ENCODE measurements at regions not wholly inside any gene's neighbourhood (a gene's known extent, or its start where the extent isn't known, plus 50 kb on each side); places are given as distances from the start of the nearest gene placed in this dataset.
"Not testable (repeated sequence)": the region's sequence is repeated elsewhere in the genome, so short reads cannot be mapped to it uniquely, and the experiment has no call there.

DNA sequence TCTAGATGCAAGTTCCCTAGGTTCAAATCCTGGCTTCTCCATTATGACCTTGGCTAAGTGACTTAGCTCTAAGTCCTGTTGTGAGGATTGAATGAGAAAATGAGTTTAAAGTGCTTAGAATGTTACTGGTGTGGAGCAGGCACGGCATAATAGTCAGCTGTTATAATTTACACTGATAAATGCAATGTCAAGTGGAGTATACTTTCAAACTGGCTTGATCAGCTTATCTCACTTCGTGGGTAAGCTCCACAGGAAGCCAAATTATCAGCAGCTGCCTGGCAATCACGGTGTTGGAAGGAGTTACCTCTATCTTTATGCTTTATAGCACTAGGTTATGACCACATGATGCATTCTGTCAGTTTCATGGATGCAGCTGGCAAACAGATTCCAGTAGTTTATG lies 272.8 kb downstream of the OLFM4 start:
- no peak for DNase-seq

DNA sequence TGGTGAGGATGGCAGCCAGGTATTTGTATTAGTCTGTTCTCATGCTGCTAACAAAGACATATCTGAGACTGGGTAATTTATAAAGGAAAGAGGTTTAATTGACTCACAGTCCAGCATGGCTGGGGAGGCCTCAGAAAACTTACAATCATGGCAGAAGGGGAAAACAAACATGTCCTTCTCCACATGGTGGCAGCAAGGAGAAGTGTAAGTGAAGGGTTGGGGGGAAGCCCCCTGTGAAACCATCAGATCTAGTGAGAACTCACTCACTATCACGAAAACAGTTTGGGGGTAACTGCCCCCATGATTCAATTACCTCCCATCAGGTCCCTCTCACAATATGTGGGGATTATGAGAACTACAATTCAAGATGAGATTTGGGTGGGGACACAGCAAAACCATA lies 276.8 kb downstream of the OLFM4 start:
- DNase-seq, result not testable (repeated sequence)

DNA sequence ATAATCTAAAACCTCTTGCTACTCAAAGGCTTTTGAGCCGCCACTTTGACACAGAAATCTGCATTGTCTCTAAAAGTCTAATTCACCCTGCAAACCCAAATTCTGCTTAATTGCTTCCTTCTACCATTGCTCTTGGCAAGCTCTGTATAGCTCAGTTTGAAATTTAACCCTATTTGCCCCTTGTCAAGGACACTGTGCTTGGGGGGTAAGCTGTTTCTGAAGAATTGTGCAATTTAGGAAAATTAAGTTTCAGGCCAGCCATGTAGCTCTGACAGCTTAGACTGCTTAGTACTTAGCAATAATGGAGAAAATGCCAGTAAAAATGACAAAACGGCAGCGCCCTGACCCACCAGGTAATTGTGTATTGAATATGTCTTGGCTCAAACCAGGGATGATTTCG lies 282.2 kb downstream of the OLFM4 start:
- DNase-seq, result no peak

DNA sequence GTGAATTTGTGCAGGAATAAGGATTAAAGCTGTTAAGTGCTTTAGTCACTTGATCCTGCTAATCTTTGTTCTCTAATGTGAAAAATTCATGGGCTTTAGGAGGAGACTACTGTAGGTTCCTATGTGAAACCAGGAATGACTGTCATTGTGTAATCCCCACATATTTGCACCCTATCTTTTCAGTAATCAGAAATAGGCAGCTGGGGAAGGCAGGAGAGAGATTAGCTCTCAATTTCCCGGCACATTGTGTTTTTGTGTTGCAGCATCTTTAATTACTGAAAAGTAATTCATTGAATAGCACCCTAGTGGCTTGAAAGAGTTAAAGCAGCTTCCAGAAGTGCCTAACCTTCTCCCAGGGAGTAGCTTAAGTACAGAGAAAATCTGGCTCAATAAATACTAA lies 282.9 kb downstream of the OLFM4 start:
- DNase-seq, result no peak

DNA sequence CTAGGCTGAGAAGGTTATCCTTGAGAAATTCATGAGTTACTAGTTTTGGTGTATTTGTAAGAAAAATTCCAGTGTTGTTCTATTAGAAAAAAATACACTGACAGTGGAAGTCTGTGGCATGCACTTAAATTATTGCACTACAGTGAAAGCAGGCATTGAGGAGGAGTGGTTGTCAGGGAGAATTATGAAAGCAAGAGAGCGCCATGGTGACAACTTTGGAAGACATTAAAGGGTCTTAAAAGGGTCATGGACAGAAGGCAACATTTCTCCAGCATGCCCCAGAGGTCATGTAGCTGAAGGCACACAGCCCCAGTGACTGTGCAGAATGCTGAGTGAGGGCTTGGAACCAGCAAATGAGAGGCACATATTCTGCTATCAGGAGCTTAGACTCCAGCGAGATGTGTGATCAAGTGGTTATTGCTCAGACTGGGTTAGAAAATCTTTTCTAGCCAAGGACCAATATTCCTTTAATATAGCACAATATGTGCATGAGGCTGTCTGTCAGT lies 292.7 kb downstream of the OLFM4 start:
- DNase-seq, result no peak

DNA sequence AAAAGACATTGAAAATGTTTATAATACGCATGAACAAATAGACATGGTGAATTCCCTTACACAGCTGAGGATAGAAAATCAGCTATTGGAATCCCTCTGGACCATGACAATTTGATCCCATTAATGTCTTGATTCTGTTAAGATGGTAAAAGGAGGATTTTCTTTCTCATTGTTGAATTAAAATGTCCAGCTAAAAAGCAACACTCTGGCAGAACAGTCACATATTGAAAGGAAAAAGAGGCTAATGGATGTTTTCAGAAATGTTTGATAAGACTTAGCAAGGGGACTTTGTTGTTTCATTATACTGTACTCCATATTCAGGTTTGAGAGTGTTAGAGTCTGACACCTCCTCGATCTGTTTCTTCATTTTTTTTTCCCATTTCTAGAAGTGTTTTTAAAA lies 296.0 kb downstream of the OLFM4 start:
- DNase-seq, result no peak

DNA sequence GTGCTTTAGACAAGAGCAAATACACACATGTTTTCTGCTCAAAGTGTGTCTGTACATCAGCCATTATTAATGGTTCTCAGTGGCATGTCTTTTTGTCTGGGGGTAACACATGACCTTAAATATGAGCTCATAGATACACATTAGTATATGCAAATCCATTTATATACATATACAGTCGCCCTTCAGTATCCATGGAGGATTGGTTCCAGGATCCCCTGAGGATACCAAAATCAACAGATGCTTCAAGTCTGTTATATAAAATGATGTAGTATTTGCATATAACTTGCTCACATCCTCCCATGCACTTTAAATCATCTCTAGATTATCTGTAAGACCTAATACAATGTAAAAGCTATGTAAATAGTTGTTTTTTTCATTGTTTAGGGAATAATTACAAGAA lies 298.1 kb downstream of the OLFM4 start:
- no peak for DNase-seq

DNA sequence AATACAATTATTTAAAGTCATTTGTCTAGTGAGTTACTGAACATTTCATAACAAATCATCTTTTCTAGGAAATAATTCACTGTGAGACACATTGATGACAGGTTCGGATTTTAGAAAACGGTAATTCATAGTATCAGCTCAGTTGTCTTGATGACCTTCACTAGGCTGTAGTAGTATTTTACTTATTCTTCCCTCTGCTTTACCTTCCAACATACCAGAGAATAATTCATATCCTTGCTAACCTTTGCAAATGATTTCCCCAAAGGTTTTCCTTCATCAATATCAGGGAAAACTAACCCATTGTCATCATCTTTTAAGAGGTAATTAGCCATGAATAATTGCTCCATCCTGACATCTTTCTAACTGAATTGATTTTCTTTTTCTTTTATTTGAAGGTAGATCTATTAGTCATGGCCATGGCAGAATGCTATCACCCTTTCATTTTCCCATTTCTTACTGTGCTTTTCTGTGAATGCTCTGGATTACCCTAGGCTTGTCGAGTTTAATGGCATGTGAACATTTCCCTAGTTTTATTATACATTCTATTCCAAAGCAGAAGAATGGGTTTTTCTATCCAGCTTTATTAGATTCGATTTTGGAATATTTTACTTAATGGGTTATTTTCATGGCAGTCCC lies 299.2 kb downstream of the OLFM4 start:
- DNase-seq, result no peak

DNA sequence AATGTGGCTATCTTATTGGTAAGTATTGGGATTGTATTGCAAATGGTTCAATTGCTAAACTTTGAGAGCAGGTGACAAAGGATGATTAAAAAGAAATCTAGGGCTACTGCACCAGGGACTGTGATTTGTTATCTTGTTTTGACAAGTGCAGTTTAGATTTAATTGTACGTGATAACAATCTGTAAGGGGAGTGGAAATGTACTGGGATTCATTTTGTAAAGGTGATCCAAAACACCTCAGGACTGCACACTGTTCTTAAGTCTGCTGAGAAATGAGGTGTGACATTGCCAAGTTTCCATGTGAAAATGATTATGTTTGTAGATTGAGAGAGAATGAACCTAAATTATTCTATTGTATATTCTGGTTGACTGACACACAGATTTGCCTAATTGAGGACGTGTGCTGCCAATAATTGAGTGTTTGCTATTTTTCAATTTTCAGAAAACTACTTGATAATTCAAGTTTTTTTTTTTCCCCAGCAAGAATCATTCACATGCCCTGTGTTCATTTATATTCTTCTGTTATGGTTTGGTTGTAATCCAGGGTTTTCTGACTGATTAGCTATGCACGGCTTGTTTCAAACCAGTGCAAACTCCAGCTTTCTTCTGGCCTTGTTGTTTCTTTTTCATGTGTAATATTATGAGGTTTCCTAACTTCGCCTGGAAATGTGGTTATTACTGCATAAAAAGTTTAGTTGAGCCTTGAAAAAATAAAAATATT lies 308.0 kb downstream of the OLFM4 start:
- DNase-seq, result no peak

DNA sequence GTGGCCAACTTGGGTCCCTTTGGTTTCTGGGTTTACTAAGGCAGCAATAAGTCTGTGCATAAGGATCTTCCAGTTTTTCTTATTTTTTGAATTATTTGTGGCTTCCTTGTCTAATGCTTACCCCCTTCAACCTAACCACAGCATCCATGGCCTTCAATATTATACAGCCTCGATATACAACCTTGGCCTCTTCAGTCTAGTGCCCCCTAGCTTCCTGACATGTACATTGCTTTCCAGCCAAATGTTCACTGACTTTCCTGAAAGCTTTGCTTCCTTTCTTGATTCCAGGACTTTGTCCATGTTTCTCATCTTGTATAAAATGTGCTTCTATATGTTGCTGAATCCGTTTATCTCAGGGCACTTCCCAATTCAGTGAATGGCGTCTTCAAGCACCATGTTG lies 310.1 kb downstream of the OLFM4 start:
- no peak for DNase-seq

DNA sequence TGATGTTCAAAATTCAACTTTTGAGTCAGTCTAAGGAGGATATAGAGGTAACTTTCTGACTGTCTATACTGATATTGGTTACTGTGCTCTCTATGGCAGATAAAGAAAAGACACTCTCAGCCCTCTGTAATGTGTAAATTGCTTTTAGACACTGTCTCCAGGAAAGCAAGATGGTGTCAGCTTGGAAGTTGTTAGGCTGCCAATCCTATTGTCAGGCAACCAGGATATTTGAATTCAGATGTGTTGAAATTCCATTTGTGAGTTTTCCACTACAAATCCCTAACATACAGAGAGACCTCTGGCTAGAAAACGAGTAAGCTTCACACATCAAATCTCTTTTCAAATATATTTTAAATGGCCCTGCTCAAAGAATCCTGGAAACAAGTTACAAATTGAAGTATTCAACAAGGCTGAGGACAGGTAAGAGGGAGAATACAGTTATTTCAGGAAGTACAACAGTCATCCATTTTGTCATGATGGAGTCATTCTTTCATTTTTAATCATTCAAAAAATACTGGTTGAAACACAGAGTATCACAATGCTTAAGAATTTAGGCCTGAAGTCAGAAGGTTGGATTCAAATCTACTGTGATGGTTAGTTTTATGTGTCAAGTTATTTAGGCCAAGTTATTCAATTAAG lies 312.0 kb downstream of the OLFM4 start:
- no peak for DNase-seq

DNA sequence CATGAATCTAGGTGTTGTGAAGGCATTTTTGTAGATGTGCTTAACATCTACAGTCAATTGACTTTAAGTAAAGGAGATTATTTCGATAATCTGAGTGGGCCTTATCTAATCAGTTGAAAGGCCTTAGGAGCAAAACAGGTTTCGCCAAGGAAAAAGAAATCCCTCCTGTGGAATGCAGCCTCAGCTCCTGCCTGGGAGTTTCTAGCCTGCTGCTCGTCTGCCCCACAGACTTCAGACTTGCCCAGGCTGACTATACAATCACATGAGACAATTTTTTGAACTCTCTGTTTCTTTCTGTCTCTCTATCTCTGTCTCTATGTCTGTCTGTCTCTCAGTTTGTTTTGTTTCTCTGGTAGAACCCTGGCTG lies 312.5 kb downstream of the OLFM4 start:
- no peak for DNase-seq

DNA sequence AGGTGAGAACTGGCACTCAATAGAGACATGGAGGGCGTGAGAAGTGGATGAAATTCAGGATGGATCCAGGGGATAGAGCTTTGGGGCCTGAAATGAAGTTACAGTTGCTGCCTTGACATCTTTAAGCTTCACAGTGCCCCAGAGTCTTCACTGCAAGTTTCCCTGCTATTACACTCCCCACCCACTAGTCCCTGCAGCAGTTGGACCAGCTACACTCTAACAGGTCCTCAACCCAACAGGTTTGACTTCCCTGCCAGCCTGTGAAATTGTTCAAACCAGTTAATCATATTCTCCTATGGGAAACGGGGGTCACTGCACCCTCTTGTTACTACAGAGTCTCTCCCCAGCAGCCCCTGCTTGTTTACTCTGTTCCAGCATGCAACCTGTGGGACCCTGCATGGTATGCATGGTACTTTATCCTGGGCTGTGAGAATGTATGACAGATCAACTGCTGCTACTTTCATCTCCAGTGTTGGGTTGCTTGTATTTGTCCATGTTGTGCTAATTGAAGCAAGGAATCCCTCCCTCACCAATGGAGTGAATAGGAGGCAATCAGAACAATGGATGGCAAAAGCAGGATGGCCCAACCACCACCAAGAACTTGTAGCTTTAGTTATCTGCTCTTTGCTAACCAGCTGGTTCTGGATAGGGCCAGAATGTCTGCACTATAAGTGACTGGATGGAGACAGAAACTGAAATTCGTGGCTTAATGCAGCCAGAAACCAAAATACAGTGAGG lies 314.2 kb downstream of the OLFM4 start:
- no peak for DNase-seq

DNA sequence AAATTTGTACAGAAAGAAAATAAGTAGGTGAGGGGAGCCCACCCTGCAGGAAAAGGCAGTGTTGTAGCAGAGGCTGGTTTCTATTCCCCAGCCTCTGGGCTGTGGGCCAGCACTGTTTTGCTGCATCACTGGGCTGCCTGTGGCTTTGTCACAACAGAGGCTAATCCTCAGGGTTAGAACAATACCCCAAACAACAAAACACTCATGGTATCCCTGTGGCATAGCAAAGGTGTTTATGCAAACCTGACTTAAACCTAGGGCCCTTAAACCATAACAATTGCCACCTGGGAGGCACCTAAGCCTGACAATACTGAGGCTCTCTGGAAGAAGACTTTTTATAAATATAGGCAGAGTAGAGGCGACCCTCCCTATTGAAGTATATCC lies 314.7 kb downstream of the OLFM4 start:
- DNase-seq, result no peak

DNA sequence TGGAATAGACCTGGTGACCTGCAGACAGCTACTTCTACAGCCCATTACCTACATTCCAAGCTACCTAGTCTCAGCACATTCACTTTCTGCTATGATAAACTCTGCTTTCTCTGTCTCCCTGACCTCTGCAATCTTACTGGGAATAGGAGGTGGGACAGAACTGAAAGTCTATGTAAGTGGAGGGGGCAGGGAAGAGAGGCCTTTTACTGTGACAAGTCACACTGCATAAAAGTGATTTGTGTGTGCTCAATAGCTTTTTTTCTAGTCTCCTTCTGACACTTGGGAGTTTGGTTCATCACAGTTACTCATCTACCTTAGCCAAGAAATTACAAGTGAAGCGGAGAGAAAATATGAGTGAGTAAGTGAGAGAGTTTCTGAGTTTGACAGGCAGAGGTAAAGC lies 322.4 kb downstream of the OLFM4 start:
- DNase-seq, result no peak

DNA sequence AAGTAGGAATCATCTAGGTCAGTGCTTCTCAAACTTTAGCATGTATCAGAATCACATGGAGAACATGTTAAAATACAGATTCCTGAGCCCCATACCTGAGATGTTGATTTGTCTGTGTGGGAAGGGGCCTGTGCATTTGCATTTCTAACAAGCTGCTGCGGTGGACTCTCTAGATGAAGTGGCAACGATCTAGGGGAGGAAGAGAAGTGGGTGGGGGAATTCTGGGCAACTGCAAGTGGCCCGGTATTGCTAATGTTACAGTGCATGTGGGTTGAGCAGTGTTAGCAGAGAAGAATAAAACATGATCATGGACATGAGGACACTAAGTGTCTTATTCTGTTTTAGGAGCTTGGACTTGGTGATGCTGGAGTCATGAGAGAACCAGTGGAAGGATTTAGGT lies 329.0 kb downstream of the OLFM4 start:
- DNase-seq, result no peak

DNA sequence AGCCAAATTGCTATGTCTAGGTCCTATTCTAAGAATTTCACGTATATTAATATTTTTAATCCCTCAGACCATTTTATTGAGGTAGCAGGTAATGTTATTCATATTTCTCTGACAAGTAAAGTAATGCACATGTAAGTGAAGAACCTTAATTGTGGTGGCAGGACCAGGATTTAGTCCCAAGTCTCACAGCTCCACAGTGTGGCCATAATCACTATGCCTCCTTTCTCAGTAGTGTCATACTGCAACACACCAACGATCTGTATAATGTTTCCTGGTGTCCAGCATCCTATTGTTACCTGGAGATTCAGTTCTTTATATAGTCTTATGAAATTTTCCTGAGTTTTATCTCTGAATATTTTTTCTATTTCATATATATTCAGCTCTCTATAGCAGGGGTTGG lies 340.3 kb downstream of the OLFM4 start:
- DNase-seq, result no peak

DNA sequence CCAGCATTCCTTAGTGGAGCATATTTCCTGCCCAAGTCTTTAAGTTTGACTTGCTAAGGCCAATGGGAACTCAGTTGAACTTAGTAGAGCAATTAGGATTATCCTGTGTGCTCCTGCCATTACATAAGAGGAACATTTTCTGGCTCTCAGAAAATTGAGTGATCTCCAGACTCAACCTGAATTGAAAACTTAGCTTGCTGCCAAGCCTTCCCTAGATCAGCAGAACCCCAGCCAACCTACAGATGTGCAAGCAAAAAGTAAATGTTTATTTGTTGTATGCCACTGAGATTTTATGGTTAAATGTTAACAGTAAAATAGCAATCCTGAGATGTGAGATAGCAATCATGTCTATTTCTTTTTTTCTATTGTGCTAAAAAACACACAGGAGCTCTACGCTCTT lies 350.9 kb downstream of the OLFM4 start:
- DNase-seq, result no peak

DNA sequence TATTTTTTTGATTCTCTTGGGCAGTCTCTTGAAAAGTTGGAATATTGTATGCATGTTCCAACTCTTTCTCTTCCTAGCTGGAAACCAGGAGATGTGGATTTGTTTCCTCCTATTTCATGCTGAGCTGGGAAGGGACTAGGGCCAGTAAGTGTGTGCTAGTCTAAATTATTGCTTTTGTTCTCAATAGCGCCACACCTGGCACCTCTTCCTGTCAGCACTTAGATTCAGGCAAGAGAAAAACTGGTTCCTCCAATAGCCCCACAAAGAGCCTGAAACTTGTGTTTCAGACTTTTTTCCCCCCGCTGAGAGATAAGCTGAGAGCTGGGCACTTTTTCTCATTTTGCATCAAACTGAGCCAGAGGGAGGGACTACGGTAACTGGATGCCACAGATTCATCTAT lies 353.4 kb downstream of the OLFM4 start:
- DNase-seq, result no peak

DNA sequence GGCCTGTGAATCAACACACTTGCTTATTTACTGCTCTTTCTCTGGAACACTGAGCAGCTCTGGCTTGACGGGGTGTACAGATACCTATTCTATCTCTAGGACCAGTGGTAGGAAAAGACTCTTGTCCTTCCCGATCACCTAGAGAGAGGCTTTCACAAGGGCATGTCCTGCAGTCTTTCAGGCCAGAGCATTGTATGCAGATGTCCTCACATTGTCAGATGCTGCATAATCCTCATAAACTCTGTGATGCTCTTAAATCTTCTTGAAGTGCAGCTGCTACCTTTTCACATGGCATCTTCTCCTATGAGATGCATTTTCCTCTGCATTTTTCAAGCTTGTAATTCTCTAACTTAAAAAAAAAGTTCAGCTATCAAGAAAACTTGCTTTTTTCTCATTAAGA lies 369.4 kb downstream of the OLFM4 start:
- no peak for DNase-seq

DNA sequence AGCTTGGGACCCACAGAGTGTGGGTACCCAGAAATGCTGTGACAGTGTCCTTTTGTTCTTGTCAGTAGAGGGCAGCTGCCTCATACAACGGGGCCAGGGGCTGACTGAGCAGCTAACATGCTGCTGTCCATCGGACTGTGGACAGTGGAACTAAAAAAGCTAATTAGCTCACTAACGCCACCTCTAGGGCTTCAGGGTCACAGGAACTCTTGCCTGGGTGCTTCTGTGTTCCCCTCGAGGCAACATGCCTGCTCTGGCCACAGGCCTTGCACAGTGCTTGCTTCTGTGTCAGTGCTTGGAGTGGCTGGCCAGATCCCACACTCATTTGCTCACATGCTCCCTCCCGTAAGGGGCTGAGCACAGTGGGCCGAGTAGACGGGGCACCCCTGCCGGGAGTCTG lies 377.0 kb downstream of the OLFM4 start:
- DNase-seq, result no peak

DNA sequence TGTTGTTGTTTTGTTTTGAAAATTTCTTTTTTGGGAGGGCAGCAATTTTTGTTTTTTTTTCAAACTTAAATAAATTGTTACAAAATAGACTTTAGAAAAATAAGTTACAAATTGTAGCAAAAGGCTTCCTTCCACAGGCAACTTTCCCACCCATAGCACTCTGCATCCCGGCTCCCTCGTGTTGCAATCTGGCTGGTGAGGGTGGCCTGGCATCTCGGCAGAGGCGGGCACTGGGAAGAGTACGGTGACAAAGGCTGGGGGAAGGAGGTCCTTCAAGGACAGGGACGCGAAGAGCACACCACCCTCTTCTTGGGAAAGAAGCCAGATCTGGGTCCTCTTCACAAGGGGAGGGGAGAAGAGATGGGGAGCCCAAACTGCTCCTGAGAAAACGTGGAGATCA lies 379.7 kb downstream of the OLFM4 start:
- no peak for DNase-seq

DNA sequence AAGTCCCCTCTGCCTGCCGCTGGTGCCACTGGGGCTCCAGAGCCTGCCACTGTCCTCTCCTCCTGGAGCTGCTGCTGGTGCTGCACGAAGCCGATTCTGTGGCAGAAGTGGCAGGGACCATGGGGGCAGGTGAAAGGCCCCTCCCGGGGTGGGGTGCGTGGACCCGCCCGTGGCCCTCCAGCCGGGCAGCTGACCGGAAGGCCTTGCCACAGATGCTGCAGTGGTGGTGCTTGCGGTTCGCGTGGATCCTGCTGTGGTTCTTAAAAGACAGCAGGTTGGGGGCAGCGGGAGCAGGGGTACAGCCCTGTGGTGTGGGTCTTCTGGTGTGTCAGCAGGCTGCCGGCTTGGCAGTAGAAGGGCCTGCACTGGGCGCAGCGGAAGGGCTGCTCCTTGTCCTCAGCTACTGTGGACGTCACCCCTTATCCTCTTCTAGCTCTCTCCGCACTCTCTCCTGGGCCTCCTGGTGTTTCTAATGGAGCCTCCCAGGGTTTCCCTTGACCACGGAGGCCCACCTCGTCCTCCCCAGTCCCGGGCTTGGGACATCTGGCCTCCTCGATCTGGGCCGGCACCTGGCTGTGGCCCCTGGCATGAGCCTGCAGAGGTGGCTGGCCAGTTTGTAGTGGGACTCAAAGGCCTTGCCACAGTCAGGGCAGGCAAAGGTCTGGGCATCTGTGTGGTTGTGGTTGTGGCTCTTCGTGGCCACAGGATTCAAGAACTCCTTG lies 380.4 kb downstream of the OLFM4 start:
- no peak for DNase-seq

Measured in CD4-positive, alpha-beta T cell treated with Interleukin-4 for 1 hour (primary cell).